ENCODE measurements at regions not wholly inside any gene's neighbourhood (a gene's known extent, or its start where the extent isn't known, plus 50 kb on each side); places are given as distances from the start of the nearest gene placed in this dataset.

- Histone ChIP-seq H3K4me3 (ENCODE audit: low read length in 2 of 2) (no peak overlapping the region), H3K27me3 (ENCODE audit: control insufficient read depth in 2 of 2, insufficient read depth in 2 of 2, low read length in 2 of 2) (peaks cover 0 to 2% of the 10 kb centered on the region in 2 donors), H3K36me3 (ENCODE audit: control insufficient read depth in 2 of 2, insufficient read depth in 2 of 2, low read length in 2 of 2) (no peaks in the 10 kb centered on the region), H3K9me3 (ENCODE audit: control insufficient read depth in 2 of 2, low read length in 2 of 2) (peaks cover 0 to 3% of the 10 kb centered on the region in 2 donors), H3K9ac (ENCODE audit: low read depth in 1 of 2, low read length in 2 of 2) (no peak overlapping the region), H3K27ac (ENCODE audit: low read depth in 2 of 2, low read length in 2 of 2) (no peak overlapping the region), H3K4me1 (ENCODE audit: control insufficient read depth in 2 of 2, insufficient read depth in 2 of 2, low read length in 2 of 2) (no peaks in the 10 kb centered on the region)
Measured at GRCh38 chr1:47612819-47613218, 175.0 kb downstream of the FOXD2 start.

- H3K36me3 ChIP-seq (ENCODE audit: control insufficient read depth in 2 of 2, insufficient read depth in 2 of 2, low read length in 2 of 2), result no peaks in the 10 kb centered on the region
- no peaks in the 10 kb centered on the region for H3K4me1 ChIP-seq (ENCODE audit: control insufficient read depth in 2 of 2, insufficient read depth in 2 of 2, low read length in 2 of 2)
- H3K9me3 ChIP-seq (ENCODE audit: control insufficient read depth in 2 of 2, low read length in 2 of 2), result no peaks in the 10 kb centered on the region
- H3K4me3 ChIP-seq (ENCODE audit: low read length in 2 of 2), result no peak overlapping the region
- H3K9ac ChIP-seq (ENCODE audit: low read depth in 1 of 2, low read length in 2 of 2), result no peak overlapping the region
- H3K27ac ChIP-seq (ENCODE audit: low read depth in 2 of 2, low read length in 2 of 2), result no peak overlapping the region
- peaks cover 0 to 2% of the 10 kb centered on the region in 2 donors for H3K27me3 ChIP-seq (ENCODE audit: control insufficient read depth in 2 of 2, insufficient read depth in 2 of 2, low read length in 2 of 2)
Measured at GRCh38 chr1:47616036-47616435, 178.2 kb downstream of the FOXD2 start.

GRCh38 chr1:47616906-47617305, 179.1 kb downstream of the FOXD2 start:
- Histone ChIP-seq H3K9me3 (ENCODE audit: control insufficient read depth in 2 of 2, low read length in 2 of 2) (no peaks in the 10 kb centered on the region), H3K27ac (ENCODE audit: low read depth in 2 of 2, low read length in 2 of 2) (no peak overlapping the region), H3K27me3 (ENCODE audit: control insufficient read depth in 2 of 2, insufficient read depth in 2 of 2, low read length in 2 of 2) (peaks cover 0 to 2% of the 10 kb centered on the region in 2 donors), H3K4me1 (ENCODE audit: control insufficient read depth in 2 of 2, insufficient read depth in 2 of 2, low read length in 2 of 2) (no peaks in the 10 kb centered on the region), H3K9ac (ENCODE audit: low read depth in 1 of 2, low read length in 2 of 2) (no peak overlapping the region), H3K4me3 (ENCODE audit: low read length in 2 of 2) (no peak overlapping the region), H3K36me3 (ENCODE audit: control insufficient read depth in 2 of 2, insufficient read depth in 2 of 2, low read length in 2 of 2) (no peaks in the 10 kb centered on the region)

GRCh38 chr1:47617381-47618221, 179.8 kb downstream of the FOXD2 start:
- Histone ChIP-seq H3K27ac (ENCODE audit: low read depth in 2 of 2, low read length in 2 of 2) (no peak overlapping the region), H3K4me1 (ENCODE audit: control insufficient read depth in 2 of 2, insufficient read depth in 2 of 2, low read length in 2 of 2) (no peaks in the 10 kb centered on the region), H3K9me3 (ENCODE audit: control insufficient read depth in 2 of 2, low read length in 2 of 2) (no peaks in the 10 kb centered on the region), H3K9ac (ENCODE audit: low read depth in 1 of 2, low read length in 2 of 2) (no peak overlapping the region), H3K36me3 (ENCODE audit: control insufficient read depth in 2 of 2, insufficient read depth in 2 of 2, low read length in 2 of 2) (no peaks in the 10 kb centered on the region), H3K27me3 (ENCODE audit: control insufficient read depth in 2 of 2, insufficient read depth in 2 of 2, low read length in 2 of 2) (peaks cover 0 to 2% of the 10 kb centered on the region in 2 donors), H3K4me3 (ENCODE audit: low read length in 2 of 2) (no peak overlapping the region)

GRCh38 chr1:47618222-47618720, 180.4 kb downstream of the FOXD2 start:
- no peak overlapping the region for H3K27ac ChIP-seq (ENCODE audit: low read depth in 2 of 2, low read length in 2 of 2)
- H3K9me3 ChIP-seq (ENCODE audit: control insufficient read depth in 2 of 2, low read length in 2 of 2), result no peaks in the 10 kb centered on the region
- no peak overlapping the region for H3K9ac ChIP-seq (ENCODE audit: low read depth in 1 of 2, low read length in 2 of 2)
- H3K4me1 ChIP-seq (ENCODE audit: control insufficient read depth in 2 of 2, insufficient read depth in 2 of 2, low read length in 2 of 2), result no peaks in the 10 kb centered on the region
- peaks cover 0 to 2% of the 10 kb centered on the region in 2 donors for H3K27me3 ChIP-seq (ENCODE audit: control insufficient read depth in 2 of 2, insufficient read depth in 2 of 2, low read length in 2 of 2)
- no peaks in the 10 kb centered on the region for H3K36me3 ChIP-seq (ENCODE audit: control insufficient read depth in 2 of 2, insufficient read depth in 2 of 2, low read length in 2 of 2)
- no peak overlapping the region for H3K4me3 ChIP-seq (ENCODE audit: low read length in 2 of 2)

- H3K27ac ChIP-seq (ENCODE audit: low read depth in 2 of 2, low read length in 2 of 2), result no peak overlapping the region
- peaks cover 0 to 2% of the 10 kb centered on the region in 2 donors for H3K27me3 ChIP-seq (ENCODE audit: control insufficient read depth in 2 of 2, insufficient read depth in 2 of 2, low read length in 2 of 2)
- H3K9me3 ChIP-seq (ENCODE audit: control insufficient read depth in 2 of 2, low read length in 2 of 2), result no peaks in the 10 kb centered on the region
- no peak overlapping the region for H3K4me3 ChIP-seq (ENCODE audit: low read length in 2 of 2)
- H3K9ac ChIP-seq (ENCODE audit: low read depth in 1 of 2, low read length in 2 of 2), result no peak overlapping the region
- H3K36me3 ChIP-seq (ENCODE audit: control insufficient read depth in 2 of 2, insufficient read depth in 2 of 2, low read length in 2 of 2), result no peaks in the 10 kb centered on the region
- H3K4me1 ChIP-seq (ENCODE audit: control insufficient read depth in 2 of 2, insufficient read depth in 2 of 2, low read length in 2 of 2), result no peaks in the 10 kb centered on the region
Measured at GRCh38 chr1:47618830-47619229, 181.0 kb downstream of the FOXD2 start.

GRCh38 chr1:47621483-47621882, 183.6 kb downstream of the FOXD2 start:
- H3K4me3 ChIP-seq (ENCODE audit: low read length in 2 of 2), result no peak overlapping the region
- H3K9ac ChIP-seq (ENCODE audit: low read depth in 1 of 2, low read length in 2 of 2), result no peak overlapping the region
- H3K4me1 ChIP-seq (ENCODE audit: control insufficient read depth in 2 of 2, insufficient read depth in 2 of 2, low read length in 2 of 2), result no peaks in the 10 kb centered on the region
- no peak overlapping the region for H3K27ac ChIP-seq (ENCODE audit: low read depth in 2 of 2, low read length in 2 of 2)
- peaks cover 0 to 2% of the 10 kb centered on the region in 2 donors for H3K27me3 ChIP-seq (ENCODE audit: control insufficient read depth in 2 of 2, insufficient read depth in 2 of 2, low read length in 2 of 2)
- H3K9me3 ChIP-seq (ENCODE audit: control insufficient read depth in 2 of 2, low read length in 2 of 2), result no peaks in the 10 kb centered on the region
- H3K36me3 ChIP-seq (ENCODE audit: control insufficient read depth in 2 of 2, insufficient read depth in 2 of 2, low read length in 2 of 2), result no peaks in the 10 kb centered on the region

GRCh38 chr1:47621977-47622376, 184.1 kb downstream of the FOXD2 start:
- no peak overlapping the region for H3K27ac ChIP-seq (ENCODE audit: low read depth in 2 of 2, low read length in 2 of 2)
- H3K36me3 ChIP-seq (ENCODE audit: control insufficient read depth in 2 of 2, insufficient read depth in 2 of 2, low read length in 2 of 2), result no peaks in the 10 kb centered on the region
- H3K9ac ChIP-seq (ENCODE audit: low read depth in 1 of 2, low read length in 2 of 2), result no peak overlapping the region
- H3K27me3 ChIP-seq (ENCODE audit: control insufficient read depth in 2 of 2, insufficient read depth in 2 of 2, low read length in 2 of 2), result peaks cover 0 to 2% of the 10 kb centered on the region in 2 donors
- H3K9me3 ChIP-seq (ENCODE audit: control insufficient read depth in 2 of 2, low read length in 2 of 2), result no peaks in the 10 kb centered on the region
- H3K4me1 ChIP-seq (ENCODE audit: control insufficient read depth in 2 of 2, insufficient read depth in 2 of 2, low read length in 2 of 2), result no peaks in the 10 kb centered on the region
- no peak overlapping the region for H3K4me3 ChIP-seq (ENCODE audit: low read length in 2 of 2)

- H3K9ac ChIP-seq (ENCODE audit: low read depth in 1 of 2, low read length in 2 of 2), result no peak overlapping the region
- no peaks in the 10 kb centered on the region for H3K36me3 ChIP-seq (ENCODE audit: control insufficient read depth in 2 of 2, insufficient read depth in 2 of 2, low read length in 2 of 2)
- H3K27ac ChIP-seq (ENCODE audit: low read depth in 2 of 2, low read length in 2 of 2), result no peak overlapping the region
- no peaks in the 10 kb centered on the region for H3K4me1 ChIP-seq (ENCODE audit: control insufficient read depth in 2 of 2, insufficient read depth in 2 of 2, low read length in 2 of 2)
- H3K27me3 ChIP-seq (ENCODE audit: control insufficient read depth in 2 of 2, insufficient read depth in 2 of 2, low read length in 2 of 2), result no peaks in the 10 kb centered on the region
- no peak overlapping the region for H3K4me3 ChIP-seq (ENCODE audit: low read length in 2 of 2)
- no peaks in the 10 kb centered on the region for H3K9me3 ChIP-seq (ENCODE audit: control insufficient read depth in 2 of 2, low read length in 2 of 2)
Measured at GRCh38 chr1:47622776-47623556, 185.1 kb downstream of the FOXD2 start.

- Histone ChIP-seq H3K36me3 (ENCODE audit: control insufficient read depth in 2 of 2, insufficient read depth in 2 of 2, low read length in 2 of 2) (no peaks in the 10 kb centered on the region), H3K9ac (ENCODE audit: low read depth in 1 of 2, low read length in 2 of 2) (no peak overlapping the region), H3K27me3 (ENCODE audit: control insufficient read depth in 2 of 2, insufficient read depth in 2 of 2, low read length in 2 of 2) (no peaks in the 10 kb centered on the region), H3K4me1 (ENCODE audit: control insufficient read depth in 2 of 2, insufficient read depth in 2 of 2, low read length in 2 of 2) (no peaks in the 10 kb centered on the region), H3K4me3 (ENCODE audit: low read length in 2 of 2) (no peak overlapping the region), H3K9me3 (ENCODE audit: control insufficient read depth in 2 of 2, low read length in 2 of 2) (no peaks in the 10 kb centered on the region), H3K27ac (ENCODE audit: low read depth in 2 of 2, low read length in 2 of 2) (no peak overlapping the region)
Measured at GRCh38 chr1:47623557-47623940, 185.7 kb downstream of the FOXD2 start.
